Kidney (tissue), 13 donors: ENCODE measurements at regions not wholly inside any gene's neighbourhood (a gene's known extent, or its start where the extent isn't known, plus 50 kb on each side); places are given as distances from the start of the nearest gene placed in this dataset.

Experiments used
- DNase-seq, 5 donors: peaks; one replicate each; pipeline ENCODE4 v3.0.0-alpha.2; 2013 to 2020
- FAIRE-seq: peaks from 2 replicates; lab custom pipeline; 2012; peaks lifted over from hg19 to GRCh38; lab: Jason Lieb, UNC
- H3K27ac ChIP-seq, 2 donors: one replicate each; pipeline ENCODE4 v1.7.0; 2013; ENCODE audit warnings: low read depth in 2 of 2, low read length in 2 of 2, inconsistent platforms in 1 of 2
- H3K27me3 ChIP-seq: one replicate; pipeline ENCODE4 v1.7.1; 2013; ENCODE audit warnings: low read length, inconsistent platforms; ENCODE audit not compliant: control insufficient read depth, insufficient read depth
- H3K36me3 ChIP-seq, 3 donors: one replicate each; pipeline versions ENCODE4 v1.7.0 to v1.7.1; 2013; ENCODE audit warnings: low read length in 3 of 3, control low read depth in 1 of 3, inconsistent platforms in 1 of 3; ENCODE audit not compliant: insufficient read depth in 3 of 3, control insufficient read depth in 2 of 3
- H3K4me1 ChIP-seq, 3 donors: one replicate each; pipeline versions ENCODE4 v1.7.0 to v1.7.1; 2013; ENCODE audit warnings: low read length in 3 of 3, inconsistent platforms in 1 of 3, low read depth in 1 of 3; ENCODE audit not compliant: control insufficient read depth in 2 of 3, insufficient read depth in 2 of 3
- H3K4me3 ChIP-seq, 3 donors: one replicate each; pipeline versions ENCODE4 v1.7.0 to v1.8.1; 2013; ENCODE audit warnings: low read length in 3 of 3, control low read depth in 1 of 3, inconsistent platforms in 1 of 3
- H3K9ac ChIP-seq, 3 donors: one replicate each; pipeline versions ENCODE4 v1.7.0 to v1.7.1; 2013; ENCODE audit warnings: low read length in 3 of 3, control low read depth in 1 of 3, inconsistent platforms in 1 of 3
- H3K9me3 ChIP-seq, 3 donors: one replicate each; pipeline versions ENCODE4 v1.7.0 to v1.7.1; 2013; ENCODE audit warnings: low read length in 3 of 3, control low read depth in 1 of 3, inconsistent platforms in 1 of 3; ENCODE audit not compliant: control insufficient read depth in 2 of 3, insufficient read depth in 1 of 3
- intact Hi-C: fragments of 100-400 bp; cut with DNase I; formaldehyde crosslinking; loops from one replicate; pipeline ENCODE4 v1.11.1; 2022
- TF ChIP-seq, protein P1 (sequence below): IDR thresholded peaks from 3 replicates; pipeline ENCODE4 v1.5.1; 2012; ENCODE audit warnings: mild to moderate bottlenecking, moderate library complexity, borderline replicate concordance; ENCODE audit not compliant: insufficient read depth; ENCODE audit errors: extremely low read depth
- donor health status: control.
- donor health status: control.
- donor health status: control.
- donor health status: control.
- donor health status: control.
- donor health status: DM: yes; HTN: yes; CAD: no.
- donor health status: Normal renal cell carcinoma (clear cell type).

DNA sequence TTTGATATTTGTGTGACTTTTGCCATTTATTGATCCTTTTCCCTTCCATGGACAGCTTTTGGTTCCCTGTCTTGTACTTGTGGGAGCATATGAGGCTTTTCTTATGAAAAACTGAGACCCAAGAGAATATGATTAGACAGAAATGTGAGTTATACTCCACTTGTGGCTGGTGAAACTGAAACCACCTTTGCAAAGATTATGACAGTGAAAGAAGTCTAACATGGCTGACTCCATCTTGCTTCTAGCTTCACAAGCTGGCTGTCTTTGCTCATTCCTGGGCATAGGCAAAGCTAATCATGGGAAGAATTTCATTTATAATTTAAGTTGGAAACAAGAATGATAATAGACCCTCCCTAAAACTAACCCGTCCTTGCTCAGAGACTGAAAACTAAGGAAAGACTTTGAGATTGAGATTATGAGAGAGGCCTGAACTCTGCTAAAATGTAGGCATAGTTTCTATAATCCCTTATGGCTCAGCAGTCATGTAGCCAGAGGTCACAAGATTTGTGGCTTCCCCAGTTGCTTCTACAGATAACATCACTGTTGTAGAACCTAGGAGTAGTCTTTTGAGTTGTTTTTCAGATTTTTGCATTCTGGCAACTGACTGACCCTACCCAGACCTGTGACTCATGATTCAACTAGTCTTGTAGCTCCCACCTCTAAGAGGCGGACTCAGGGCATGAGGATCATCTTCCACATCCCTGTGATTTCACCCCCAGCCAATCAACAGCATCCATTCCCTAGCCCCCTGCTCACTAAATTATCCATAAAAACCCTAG lies 50.9 kb upstream of the CD2AP start:
- intact Hi-C loops: no loop called here
- peaks cover 0 to 7% (median 0%) of the 10 kb centered on the region in 3 donors for H3K9me3 ChIP-seq
- no peaks in the 10 kb centered on the region for H3K36me3 ChIP-seq
- peaks cover 0 to 4% (median 0%) of the 10 kb centered on the region in 3 donors for H3K4me1 ChIP-seq
- H3K27ac ChIP-seq: no peak overlapping the region
- DNase-seq: no peak
- TF ChIP-seq, protein P1, sequence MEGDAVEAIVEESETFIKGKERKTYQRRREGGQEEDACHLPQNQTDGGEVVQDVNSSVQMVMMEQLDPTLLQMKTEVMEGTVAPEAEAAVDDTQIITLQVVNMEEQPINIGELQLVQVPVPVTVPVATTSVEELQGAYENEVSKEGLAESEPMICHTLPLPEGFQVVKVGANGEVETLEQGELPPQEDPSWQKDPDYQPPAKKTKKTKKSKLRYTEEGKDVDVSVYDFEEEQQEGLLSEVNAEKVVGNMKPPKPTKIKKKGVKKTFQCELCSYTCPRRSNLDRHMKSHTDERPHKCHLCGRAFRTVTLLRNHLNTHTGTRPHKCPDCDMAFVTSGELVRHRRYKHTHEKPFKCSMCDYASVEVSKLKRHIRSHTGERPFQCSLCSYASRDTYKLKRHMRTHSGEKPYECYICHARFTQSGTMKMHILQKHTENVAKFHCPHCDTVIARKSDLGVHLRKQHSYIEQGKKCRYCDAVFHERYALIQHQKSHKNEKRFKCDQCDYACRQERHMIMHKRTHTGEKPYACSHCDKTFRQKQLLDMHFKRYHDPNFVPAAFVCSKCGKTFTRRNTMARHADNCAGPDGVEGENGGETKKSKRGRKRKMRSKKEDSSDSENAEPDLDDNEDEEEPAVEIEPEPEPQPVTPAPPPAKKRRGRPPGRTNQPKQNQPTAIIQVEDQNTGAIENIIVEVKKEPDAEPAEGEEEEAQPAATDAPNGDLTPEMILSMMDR: no peak
- no peak overlapping the region for H3K4me3 ChIP-seq
- H3K9ac ChIP-seq: no peak overlapping the region
- no peak for FAIRE-seq
- H3K27me3 ChIP-seq: no peaks in the 10 kb centered on the region

- FAIRE-seq (no peak), DNase-seq (no peak)
- TF ChIP-seq, protein P1: no peak
- Histone ChIP-seq H3K4me3 (peak overlapping the region in 1 of 3 donors; percentile 14), H3K9ac (no peak overlapping the region), H3K9me3 (peaks cover 0 to 7% (median 0%) of the 10 kb centered on the region in 3 donors), H3K36me3 (no peaks in the 10 kb centered on the region), H3K4me1 (peaks cover 0 to 4% (median 0%) of the 10 kb centered on the region in 3 donors), H3K27me3 (no peaks in the 10 kb centered on the region), H3K27ac (no peak overlapping the region)
- intact Hi-C loops: no loop called here
Observed at GRCh38 chr6:47427680-47428079, 49.9 kb upstream of the CD2AP start.
